GM13976 (cell line): ENCODE measurements at regions not wholly inside any gene's neighbourhood (a gene's known extent, or its start where the extent isn't known, plus 50 kb on each side); places are given as distances from the start of the nearest gene placed in this dataset.

Experiments
- DNase-seq: peaks from one replicate; pipeline ENCODE4 v3.0.0; 2012; ENCODE audit warnings: low spot score
- in situ Hi-C: fragments of 300-500 bp; cut with MboI; formaldehyde crosslinking; loops from one replicate; pipeline ENCODE4 v1.12.0; 2022; ENCODE audit warnings: low sequenced_read_pairs, mixed read lengths, inconsistent platforms; ENCODE audit not compliant: unreplicated experiment
- TF ChIP-seq, protein P1 (sequence below): IDR thresholded peaks from 2 replicates; pipeline ENCODE4 v1.5.1; 2012; ENCODE audit warnings: borderline replicate concordance, mild to moderate bottlenecking; ENCODE audit not compliant: insufficient read depth; ENCODE audit errors: extremely low read depth, missing control alignments, control extremely low read depth

- DNase-seq, result no peak
- TF ChIP-seq, protein P1, sequence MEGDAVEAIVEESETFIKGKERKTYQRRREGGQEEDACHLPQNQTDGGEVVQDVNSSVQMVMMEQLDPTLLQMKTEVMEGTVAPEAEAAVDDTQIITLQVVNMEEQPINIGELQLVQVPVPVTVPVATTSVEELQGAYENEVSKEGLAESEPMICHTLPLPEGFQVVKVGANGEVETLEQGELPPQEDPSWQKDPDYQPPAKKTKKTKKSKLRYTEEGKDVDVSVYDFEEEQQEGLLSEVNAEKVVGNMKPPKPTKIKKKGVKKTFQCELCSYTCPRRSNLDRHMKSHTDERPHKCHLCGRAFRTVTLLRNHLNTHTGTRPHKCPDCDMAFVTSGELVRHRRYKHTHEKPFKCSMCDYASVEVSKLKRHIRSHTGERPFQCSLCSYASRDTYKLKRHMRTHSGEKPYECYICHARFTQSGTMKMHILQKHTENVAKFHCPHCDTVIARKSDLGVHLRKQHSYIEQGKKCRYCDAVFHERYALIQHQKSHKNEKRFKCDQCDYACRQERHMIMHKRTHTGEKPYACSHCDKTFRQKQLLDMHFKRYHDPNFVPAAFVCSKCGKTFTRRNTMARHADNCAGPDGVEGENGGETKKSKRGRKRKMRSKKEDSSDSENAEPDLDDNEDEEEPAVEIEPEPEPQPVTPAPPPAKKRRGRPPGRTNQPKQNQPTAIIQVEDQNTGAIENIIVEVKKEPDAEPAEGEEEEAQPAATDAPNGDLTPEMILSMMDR, result no peak
- in situ Hi-C loops, result no loop called here
Measured at GRCh38 chr4:179116581-179116980, 1674.3 kb upstream of the AGA start.

GRCh38 chr4:179123084-179123483 lies 1680.8 kb upstream of the AGA start:
- in situ Hi-C loops, result no loop called here
- no peak for DNase-seq
- TF ChIP-seq, protein P1, result no peak

GRCh38 chr4:179124419-179124818 lies 1682.2 kb upstream of the AGA start:
- in situ Hi-C loops, result no loop called here
- TF ChIP-seq, protein P1, result no peak
- no peak for DNase-seq

DNA sequence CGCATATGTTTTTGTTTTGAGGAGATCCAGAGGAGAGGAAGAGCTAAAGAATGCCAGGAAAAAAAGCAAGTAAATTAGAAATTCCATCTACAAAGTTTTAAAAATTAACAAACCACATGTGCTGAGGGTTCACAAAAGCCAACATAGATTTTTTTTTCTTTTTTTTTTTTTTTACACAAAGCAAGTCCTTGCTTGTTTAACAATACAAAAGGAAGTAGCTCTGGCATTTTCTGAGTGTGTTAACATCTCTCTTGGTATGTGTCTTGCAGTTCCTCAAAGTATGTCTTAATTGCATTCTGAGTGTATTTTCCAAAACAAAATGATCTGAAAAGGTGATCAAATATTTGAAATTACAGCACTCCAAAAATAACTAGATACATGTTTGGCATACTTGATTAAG lies 1682.7 kb upstream of the AGA start:
- in situ Hi-C loops, result no loop called here
- DNase-seq, result no peak
- TF ChIP-seq, protein P1, result no peak

DNA sequence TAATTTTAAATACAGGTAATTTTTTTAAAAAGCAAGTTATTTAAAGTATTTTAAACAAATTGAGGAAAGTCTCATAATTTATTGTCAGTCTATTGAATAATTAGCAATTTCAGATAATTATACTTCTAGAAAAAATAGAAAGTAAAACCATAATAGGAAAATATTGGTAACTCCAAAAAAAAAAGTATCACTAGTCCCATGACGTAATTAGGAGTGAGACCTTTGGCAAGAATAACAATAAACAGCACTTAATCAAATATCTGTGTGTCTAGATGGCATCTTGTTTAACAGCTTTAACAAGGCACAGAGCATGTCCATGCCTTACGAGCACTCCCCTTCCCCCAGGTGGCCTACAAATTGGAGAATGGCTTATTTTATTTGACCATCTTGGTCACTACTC lies 1683.6 kb upstream of the AGA start:
- DNase-seq, result no peak
- TF ChIP-seq, protein P1, result no peak
- in situ Hi-C loops, result no loop called here

DNA sequence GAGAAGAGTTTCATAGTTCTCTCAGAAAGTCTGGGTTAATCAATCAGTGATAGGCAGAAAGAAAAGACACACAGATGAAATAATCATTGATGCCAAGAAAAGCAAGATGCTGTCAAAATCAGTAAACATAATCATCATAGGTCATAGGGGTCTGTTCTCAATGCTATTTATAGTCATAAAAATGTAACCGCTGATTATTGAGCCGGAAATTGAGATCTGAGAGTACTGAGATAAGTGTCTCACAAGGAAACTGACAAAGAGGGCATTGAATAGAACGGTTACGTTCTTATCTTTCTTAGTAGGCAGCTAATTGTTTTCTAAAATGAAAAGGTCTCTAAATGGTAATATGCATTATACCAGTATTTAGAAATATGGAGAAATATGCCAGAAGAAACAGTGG lies 1686.1 kb upstream of the AGA start:
- TF ChIP-seq, protein P1, result no peak
- in situ Hi-C loops, result no loop called here
- no peak for DNase-seq

- in situ Hi-C loops, result no loop called here
- DNase-seq, result peak; percentile 21
- TF ChIP-seq, protein P1, result no peak
Measured at GRCh38 chr4:179130122-179130714, 1688.0 kb upstream of the AGA start.
